Thyroid gland (tissue), 4 donors: ENCODE measurements at regions not wholly inside any gene's neighbourhood (a gene's known extent, or its start where the extent isn't known, plus 50 kb on each side); places are given as distances from the start of the nearest gene placed in this dataset.
"Not testable (repeated sequence)": the region's sequence is repeated elsewhere in the genome, so short reads cannot be mapped to it uniquely, and the experiment has no call there.

Experiments used
- DNase-seq, 2 donors: peaks; one replicate each; pipeline ENCODE4 v3.0.0-alpha.2; 2019
- H3K27ac ChIP-seq, 3 donors: fragments of 200-600 bp; sonication (generic); 1 replicate in 2 of 3; 2 replicates in 1 of 3; pipeline ENCODE4 v1.5.1; 2016 to 2019; ENCODE audit warnings: mild to moderate bottlenecking in 1 of 3, moderate library complexity in 1 of 3
- H3K27me3 ChIP-seq: fragments of 200-600 bp; sonication (generic); one replicate; pipeline ENCODE4 v1.5.1; 2019
- H3K36me3 ChIP-seq, 2 donors: fragments of 200-600 bp; sonication (generic); one replicate each; pipeline ENCODE4 v1.5.1; 2016 to 2019
- H3K4me1 ChIP-seq, 2 donors: fragments of 200-600 bp; sonication (generic); one replicate each; pipeline ENCODE4 v1.5.1; 2017 to 2019
- H3K4me3 ChIP-seq, 3 donors: fragments of 200-600 bp; sonication (generic); replicated peaks in 1 of 3; 1 replicate in 2 of 3; 2 replicates in 1 of 3; pipeline ENCODE4 v1.5.1; 2016; ENCODE audit warnings: mild to moderate bottlenecking in 1 of 3
- H3K9me3 ChIP-seq: fragments of 200-600 bp; sonication (generic); one replicate; pipeline ENCODE4 v1.5.1; 2017
- CTCF ChIP-seq, 6 experiments: fragments of 200-600 bp in 3 of 6; fragments of 450-650 bp in 3 of 6; sonication (generic) in 3 of 6; IDR thresholded peaks; one replicate each; pipeline ENCODE4 v1.5.1; 2016 to 2019; ENCODE audit warnings: antibody characterized with exemption in 6 of 6, mild to moderate bottlenecking in 2 of 6, inconsistent platforms in 1 of 6, moderate library complexity in 1 of 6
- POLR2A ChIP-seq, 2 donors: fragments of 450-650 bp; IDR thresholded peaks; one replicate each; pipeline ENCODE4 v1.6.1; 2017; ENCODE audit warnings: antibody characterized with exemption in 2 of 2, mild to moderate bottlenecking in 2 of 2, moderate library complexity in 1 of 2
- WGBS, 2 donors: methylation state at CpG; one replicate each; pipeline ENCODE4 v1.1.5; 2017; 5-methylcytosine and 5-hydroxymethylcytosine counted together
- intact Hi-C: fragments of 100-400 bp; cut with DNase I; formaldehyde crosslinking; loops from one replicate; pipeline ENCODE4 v1.15.1; 2023

DNA sequence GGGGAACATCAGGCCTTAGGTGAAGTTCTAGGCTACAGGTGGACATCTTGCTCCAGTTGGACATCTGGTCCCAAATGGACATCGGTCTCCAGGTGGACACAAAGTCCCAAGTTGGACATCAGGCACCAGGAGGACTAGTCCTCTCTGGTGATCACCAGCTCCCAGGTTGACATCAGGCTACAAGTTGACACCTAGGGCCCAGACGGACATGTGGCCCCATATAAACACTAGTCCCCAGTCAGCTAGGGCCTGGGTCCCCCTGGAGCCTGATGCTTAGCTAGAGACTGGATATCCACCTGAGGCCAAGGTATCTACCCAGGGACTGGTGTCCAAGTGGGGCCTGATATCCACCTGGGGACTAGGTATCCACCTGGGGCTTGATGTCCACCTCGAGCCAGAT lies 75.8 kb upstream of the ZNF337 start:
- DNase-seq, H3K4me1 ChIP-seq, H3K27me3 ChIP-seq, H3K9me3 ChIP-seq, H3K36me3 ChIP-seq, intact Hi-C loops, H3K4me3 ChIP-seq, H3K27ac ChIP-seq: not testable (repeated sequence)
- WGBS, 2 donors = 86 to 93% methylated on average over 1 to 3 of the region's 3 CpGs

DNA sequence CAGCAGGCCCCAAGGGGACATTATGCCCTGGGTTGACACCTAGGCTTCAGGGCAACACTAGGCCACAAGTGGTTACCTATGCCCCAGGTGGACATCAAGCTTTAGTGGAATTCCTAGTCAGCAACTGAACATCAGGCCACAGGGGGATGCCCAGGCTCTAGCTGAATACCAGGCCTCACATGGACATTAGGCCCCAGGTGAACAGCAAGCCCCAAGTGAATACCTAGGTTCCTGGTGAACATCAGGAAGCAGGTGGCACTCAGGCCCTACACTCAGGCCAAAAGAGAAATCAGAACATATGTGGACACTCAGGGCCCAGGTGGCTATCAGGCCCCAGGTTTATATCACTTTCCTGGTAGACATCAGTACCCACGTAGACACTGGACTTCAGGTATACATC lies 75.2 kb upstream of the ZNF337 start:
- H3K36me3 ChIP-seq, H3K27me3 ChIP-seq, H3K27ac ChIP-seq, H3K9me3 ChIP-seq, intact Hi-C loops, H3K4me1 ChIP-seq, DNase-seq, H3K4me3 ChIP-seq: not testable (repeated sequence)
- WGBS, 2 donors = 78% methylated on average over 1 of the region's 1 CpG; no CpG with 5 or more reads in 1 of the 2 donors

- no peak overlapping the region for H3K4me3 ChIP-seq
- H3K27ac ChIP-seq = no peak overlapping the region
- no peak for DNase-seq
- H3K36me3 ChIP-seq = no peaks in the 10 kb centered on the region
- TF ChIP-seq POLR2A (IDR thresholded peaks at IDR 0.05) (no peak), CTCF (IDR thresholded peaks at IDR 0.05) (no peak)
- no peaks in the 10 kb centered on the region for H3K9me3 ChIP-seq
- H3K27me3 ChIP-seq = no peaks in the 10 kb centered on the region
- H3K4me1 ChIP-seq = no peaks in the 10 kb centered on the region
- intact Hi-C loops = no loop called here
These were observed 64.9 kb upstream of the ZNF337 start for GRCh38 chr20:25761596-25761995.

DNA sequence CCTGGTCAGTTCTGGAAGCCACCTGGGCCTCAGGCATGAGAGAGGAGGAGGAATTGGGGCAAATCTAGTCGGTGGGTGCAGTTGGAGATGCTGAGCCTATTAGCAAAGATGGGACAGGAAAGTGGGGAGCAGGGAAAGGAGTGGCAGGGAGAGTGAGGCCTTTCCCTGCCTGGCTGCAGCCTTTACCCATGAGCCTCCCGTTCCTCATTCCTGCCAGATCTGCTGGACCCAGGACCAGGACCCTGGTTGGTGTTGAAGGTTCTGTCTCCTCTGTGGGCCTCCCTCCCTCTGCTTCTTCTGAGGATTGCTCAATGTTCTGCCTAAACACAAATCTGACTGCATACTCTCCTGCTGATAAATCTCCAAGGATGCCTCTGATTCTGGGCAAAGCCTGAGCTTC lies 64.4 kb upstream of the ZNF337 start:
- H3K9me3 ChIP-seq, H3K36me3 ChIP-seq, H3K27me3 ChIP-seq, H3K4me1 ChIP-seq, DNase-seq, H3K27ac ChIP-seq, intact Hi-C loops, H3K4me3 ChIP-seq: not testable (repeated sequence)
- 74 to 89% methylated on average over 2 of the region's 2 CpGs for WGBS, 2 donors

DNA sequence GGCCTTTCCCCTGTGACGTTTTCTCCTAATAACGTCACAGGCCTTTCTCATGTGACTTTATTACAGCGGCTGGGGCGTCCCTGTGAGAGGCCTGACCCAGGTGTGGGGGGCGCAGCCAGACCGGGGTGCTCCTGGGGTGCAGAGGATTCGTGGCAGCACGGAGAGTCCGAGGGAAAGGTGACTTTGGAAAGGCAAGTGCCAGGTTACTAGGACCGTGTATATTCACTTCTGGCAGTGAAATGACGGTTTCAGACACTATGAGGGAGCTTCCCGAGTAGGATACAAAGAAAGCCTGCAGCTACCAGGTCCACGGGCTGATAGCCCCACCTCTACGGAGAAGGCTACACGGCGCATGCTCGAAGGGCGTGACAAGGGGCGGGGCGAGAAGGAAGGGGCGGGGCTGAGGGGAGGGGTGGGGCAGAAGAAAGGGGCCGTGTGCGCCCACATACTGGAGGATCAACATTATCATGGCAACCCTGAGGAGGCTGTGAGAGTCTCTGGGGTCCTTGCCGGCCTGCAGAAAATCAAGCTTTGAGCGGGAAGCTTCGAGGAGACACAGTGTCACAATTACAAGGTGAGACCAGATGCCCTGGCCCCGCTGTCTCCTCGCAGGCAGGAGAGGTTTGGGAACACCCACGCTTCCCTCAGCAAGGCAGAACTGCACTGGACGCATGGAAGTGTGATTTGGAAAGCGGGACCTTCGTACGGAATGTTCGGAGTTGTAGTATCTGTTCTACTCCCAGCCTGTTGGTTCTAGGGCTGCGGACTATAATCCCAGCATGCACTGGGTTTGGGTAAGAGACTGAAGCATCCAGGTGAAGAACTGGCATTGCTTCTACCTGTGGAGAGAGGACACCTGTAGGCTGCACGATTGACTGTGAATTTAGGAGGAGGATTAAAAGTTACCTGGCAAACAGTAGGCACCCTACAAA lies 54.4 kb upstream of the ZNF337 start:
- Histone ChIP-seq H3K9me3 (no peaks in the 10 kb centered on the region), H3K36me3 (no peaks in the 10 kb centered on the region), H3K4me3 (peak overlapping the region in 2 of 3 donors; percentile 14 to 35), H3K4me1 (no peaks in the 10 kb centered on the region), H3K27me3 (no peaks in the 10 kb centered on the region), H3K27ac (no peak overlapping the region)
- intact Hi-C loops = no loop called here
- TF ChIP-seq POLR2A (IDR thresholded peaks at IDR 0.05) (peak in 1 of 2 donors; percentile 22), CTCF (IDR thresholded peaks at IDR 0.05) (no peak)
- DNase-seq = peak; percentile 38 to 61
- 35 to 46% methylated on average over 36 of the region's 36 CpGs for WGBS, 2 donors

GRCh38 chr20:25750220-25750764 lies 53.6 kb upstream of the ZNF337 start:
- H3K4me3 ChIP-seq = peak overlapping the region in 1 of 3 donors; percentile 14
- no peaks in the 10 kb centered on the region for H3K27me3 ChIP-seq
- H3K27ac ChIP-seq = no peak overlapping the region
- no peaks in the 10 kb centered on the region for H3K9me3 ChIP-seq
- TF ChIP-seq CTCF (IDR thresholded peaks at IDR 0.05) (no peak), POLR2A (IDR thresholded peaks at IDR 0.05) (no peak)
- intact Hi-C loops = no loop called here
- DNase-seq = no peak
- 92 to 93% methylated on average over 9 of the region's 9 CpGs for WGBS, 2 donors
- H3K4me1 ChIP-seq = no peaks in the 10 kb centered on the region
- no peaks in the 10 kb centered on the region for H3K36me3 ChIP-seq
